ENCODE measurements at regions not wholly inside any gene's neighbourhood (a gene's known extent, or its start where the extent isn't known, plus 50 kb on each side); places are given as distances from the start of the nearest gene placed in this dataset.

DNA sequence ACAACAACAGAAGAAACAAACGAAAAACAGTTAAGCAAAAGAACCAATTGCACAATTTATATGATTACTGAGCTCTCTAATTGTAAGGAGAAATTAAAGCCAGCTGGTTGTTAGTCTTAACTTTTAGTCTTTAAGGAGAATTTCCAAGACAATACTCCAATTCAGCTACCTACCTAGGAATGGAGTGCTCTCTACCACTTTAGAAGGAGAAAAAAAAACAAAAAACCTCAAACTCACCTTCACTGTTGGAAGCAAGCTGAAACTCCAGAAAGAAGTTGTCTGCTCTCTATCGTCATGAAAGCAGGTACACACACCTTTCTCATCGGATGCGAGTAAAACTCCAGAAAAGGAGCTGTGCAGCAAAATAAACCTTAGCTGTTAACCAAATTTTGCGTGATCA, 86.1 kb upstream of the NPY2R start:
- Mint-ChIP-seq H3K27ac (ENCODE audit: unreplicated experiment) (no peak overlapping the region), H3K4me3 (ENCODE audit: unreplicated experiment) (no peak overlapping the region), H3K4me1 (ENCODE audit: unreplicated experiment) (no peaks in the 10 kb centered on the region), H3K27me3 (ENCODE audit: unreplicated experiment) (peaks cover 3% of the 10 kb centered on the region), H3K9me3 (ENCODE audit: unreplicated experiment) (no peaks in the 10 kb centered on the region), H3K36me3 (ENCODE audit: low read depth, unreplicated experiment) (no peaks in the 10 kb centered on the region)
- no peak for TF ChIP-seq CTCF (IDR thresholded peaks at IDR 0.05; ENCODE audit: unreplicated experiment)
- DNase-seq (ENCODE audit: low spot score): no peak

- no peaks in the 10 kb centered on the region for H3K36me3 Mint-ChIP-seq (ENCODE audit: low read depth, unreplicated experiment)
- peaks cover 19% of the 10 kb centered on the region for H3K4me1 Mint-ChIP-seq (ENCODE audit: unreplicated experiment)
- no peak for DNase-seq (ENCODE audit: low spot score)
- no peak overlapping the region for H3K4me3 Mint-ChIP-seq (ENCODE audit: unreplicated experiment)
- no peak for TF ChIP-seq CTCF (IDR thresholded peaks at IDR 0.05; ENCODE audit: unreplicated experiment)
- no peaks in the 10 kb centered on the region for H3K27me3 Mint-ChIP-seq (ENCODE audit: unreplicated experiment)
- no peaks in the 10 kb centered on the region for H3K9me3 Mint-ChIP-seq (ENCODE audit: unreplicated experiment)
- peak overlapping the region; percentile 9 for H3K27ac Mint-ChIP-seq (ENCODE audit: unreplicated experiment)
These were observed 74.3 kb upstream of the NPY2R start for GRCh38 chr4:155134136-155134535.

DNA sequence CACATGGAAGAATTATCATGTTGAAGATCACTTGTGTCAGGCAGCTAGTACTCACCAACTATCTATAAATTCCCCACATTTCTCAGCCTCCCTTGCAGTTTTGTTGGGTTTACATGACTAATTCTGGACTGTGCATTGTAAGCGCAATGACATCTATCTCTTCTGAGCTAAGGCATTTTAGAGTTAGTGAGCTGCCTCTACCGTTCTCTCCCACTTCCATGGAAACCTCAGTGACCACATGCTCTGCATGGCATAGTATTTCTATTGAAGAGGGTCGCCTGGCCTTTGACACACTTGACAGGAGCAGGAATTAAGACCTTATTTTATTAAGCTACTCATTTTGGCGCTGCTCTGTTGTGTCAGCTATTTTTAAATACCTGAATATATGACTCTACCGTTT, 67.5 kb upstream of the NPY2R start:
- no peak overlapping the region for H3K27ac Mint-ChIP-seq (ENCODE audit: unreplicated experiment)

GRCh38 chr4:155143512-155143911, 64.9 kb upstream of the NPY2R start:
- Mint-ChIP-seq H3K36me3 (ENCODE audit: low read depth, unreplicated experiment) (no peaks in the 10 kb centered on the region), H3K4me3 (ENCODE audit: unreplicated experiment) (no peak overlapping the region), H3K9me3 (ENCODE audit: unreplicated experiment) (no peaks in the 10 kb centered on the region), H3K27ac (ENCODE audit: unreplicated experiment) (no peak overlapping the region), H3K27me3 (ENCODE audit: unreplicated experiment) (no peaks in the 10 kb centered on the region), H3K4me1 (ENCODE audit: unreplicated experiment) (no peaks in the 10 kb centered on the region)
- no peak for DNase-seq (ENCODE audit: low spot score)
- TF ChIP-seq CTCF (IDR thresholded peaks at IDR 0.05; ENCODE audit: unreplicated experiment): no peak

More for the DNA sequence above, 67.5 kb upstream of the NPY2R start:
- no peak for TF ChIP-seq CTCF (IDR thresholded peaks at IDR 0.05; ENCODE audit: unreplicated experiment)
- Mint-ChIP-seq H3K4me1 (ENCODE audit: unreplicated experiment) (no peaks in the 10 kb centered on the region), H3K4me3 (ENCODE audit: unreplicated experiment) (no peak overlapping the region), H3K9me3 (ENCODE audit: unreplicated experiment) (no peaks in the 10 kb centered on the region), H3K27me3 (ENCODE audit: unreplicated experiment) (no peaks in the 10 kb centered on the region), H3K36me3 (ENCODE audit: low read depth, unreplicated experiment) (no peaks in the 10 kb centered on the region)
- DNase-seq (ENCODE audit: low spot score): no peak

Data from endothelial cell (in vitro differentiated cells).